ENCODE measurements at regions not wholly inside any gene's neighbourhood (a gene's known extent, or its start where the extent isn't known, plus 50 kb on each side); places are given as distances from the start of the nearest gene placed in this dataset.
"Not testable (repeated sequence)": the region's sequence is repeated elsewhere in the genome, so short reads cannot be mapped to it uniquely, and the experiment has no call there.

DNA sequence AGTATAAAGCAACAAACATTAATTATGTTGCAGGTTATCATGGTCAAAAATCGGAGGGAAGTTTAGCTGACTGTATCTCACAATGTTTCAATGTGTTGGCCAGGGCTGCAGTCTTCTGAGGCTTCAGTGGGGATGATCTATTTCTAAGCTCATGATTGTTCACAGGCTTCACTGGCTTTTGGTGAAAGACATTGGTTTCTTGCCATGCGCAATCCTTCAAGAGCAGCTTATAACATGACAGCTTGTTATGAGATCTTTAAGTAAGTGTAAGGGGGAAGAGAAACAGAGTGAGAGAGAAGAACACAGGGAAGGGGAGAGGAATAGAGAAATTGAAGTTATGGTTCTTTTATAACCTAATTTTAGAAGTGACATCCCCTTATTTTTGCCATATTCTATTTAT, 385.9 kb upstream of the CHD1 start:
- no peak for DNase-seq (ENCODE audit: low read depth)

DNA sequence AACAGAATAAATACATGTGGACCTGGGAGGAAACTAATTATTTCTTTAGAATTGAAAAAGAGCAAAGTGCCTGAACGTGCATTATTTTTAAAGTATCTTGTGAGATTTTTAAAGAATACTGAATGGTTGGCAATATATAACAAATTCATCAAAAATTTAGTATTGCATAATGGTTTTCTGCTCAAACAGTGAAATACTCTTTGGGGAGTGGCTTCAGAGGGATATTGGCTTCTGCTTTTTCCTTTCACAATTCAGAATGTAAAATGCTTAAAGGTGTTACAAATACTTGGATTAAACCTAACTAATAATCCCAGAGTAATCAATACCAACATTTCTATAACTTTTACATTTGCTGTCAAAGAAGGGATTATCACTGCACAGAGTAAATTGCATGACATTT, 379.3 kb upstream of the CHD1 start:
- DNase-seq (ENCODE audit: low read depth): no peak

DNA sequence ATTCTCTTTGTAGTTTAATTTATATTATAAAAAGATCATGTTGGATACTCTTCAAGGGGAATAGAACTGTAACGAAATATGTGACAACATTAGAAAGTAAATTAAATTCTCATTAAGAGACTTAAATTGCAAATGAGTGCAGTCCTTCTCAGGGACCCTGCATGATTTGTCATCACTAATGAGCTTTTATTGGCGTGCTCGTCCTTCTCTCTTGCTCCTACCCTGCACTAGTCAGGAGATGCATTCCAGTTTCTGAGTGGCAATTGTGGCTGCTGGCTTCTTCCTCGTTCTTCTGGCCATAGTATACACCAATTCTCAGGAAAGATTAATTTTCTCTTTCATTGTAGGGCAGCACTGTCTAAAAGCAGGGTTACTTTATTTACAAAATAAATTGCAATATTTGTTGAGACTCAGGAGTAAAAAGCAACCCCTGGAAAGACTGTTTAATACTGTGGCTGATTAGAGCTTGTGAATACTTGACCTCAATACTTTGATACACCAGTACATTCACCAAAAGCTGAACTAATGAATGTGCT, 376.3 kb upstream of the CHD1 start:
- no peak for DNase-seq (ENCODE audit: low read depth)

DNA sequence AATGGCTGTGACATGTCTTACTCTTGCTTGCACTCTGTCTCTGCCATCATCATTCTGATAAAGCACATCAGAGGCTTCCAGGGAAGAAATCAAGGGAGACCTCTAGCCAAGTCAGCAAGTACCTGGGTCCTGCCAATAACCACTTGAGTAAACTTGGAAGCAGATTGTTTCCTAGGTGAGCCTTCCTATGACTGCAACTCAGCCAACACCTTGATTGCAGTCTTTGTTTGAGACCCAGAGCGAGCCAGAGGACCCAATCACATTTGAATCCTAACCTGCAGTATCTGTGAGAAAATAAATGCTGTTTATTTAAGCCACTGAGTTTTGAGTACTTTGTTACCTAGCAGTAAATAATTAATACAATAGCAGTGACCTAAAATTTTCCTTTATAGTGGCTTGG, 356.8 kb upstream of the CHD1 start:
- DNase-seq (ENCODE audit: low read depth): no peak

DNA sequence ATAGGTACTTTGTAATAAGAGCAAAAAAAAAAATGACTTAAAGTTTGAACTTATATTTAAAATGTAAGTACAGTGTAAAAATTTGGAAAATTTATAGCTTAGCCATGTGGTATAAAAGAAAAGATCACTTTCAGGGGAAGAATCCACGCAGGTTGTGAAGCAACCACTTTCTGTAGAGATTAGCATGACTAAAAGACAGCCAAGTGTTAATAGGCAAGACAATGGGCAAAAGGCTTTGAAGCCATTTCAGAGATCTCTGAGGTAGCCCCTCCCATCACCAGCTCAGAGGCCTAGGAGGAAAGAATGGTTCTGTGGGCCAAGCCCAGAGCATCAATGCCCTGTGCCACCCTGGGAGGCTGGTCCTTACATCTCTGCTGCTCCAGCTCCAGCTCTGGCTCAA, 346.3 kb upstream of the CHD1 start:
- no peak for DNase-seq (ENCODE audit: low read depth)

DNA sequence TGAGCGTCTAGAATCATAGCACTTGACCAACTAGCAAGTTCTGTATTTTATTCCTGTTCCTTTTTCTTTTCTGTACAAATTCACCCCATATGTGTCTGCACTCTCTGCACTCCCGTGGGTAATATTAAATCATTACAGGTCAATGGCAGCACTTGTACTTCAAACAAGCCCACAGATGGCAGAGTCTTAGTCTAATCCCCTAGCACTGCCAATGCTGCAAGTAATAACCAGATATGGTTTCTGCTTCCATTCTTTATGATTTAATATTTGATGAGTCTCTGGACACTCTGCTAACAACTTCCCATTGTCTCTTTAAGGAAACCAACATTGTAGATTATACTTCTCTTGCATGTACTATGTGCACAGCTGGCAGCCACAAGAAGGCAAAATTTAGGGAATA, 343.8 kb upstream of the CHD1 start:
- no peak for DNase-seq (ENCODE audit: low read depth)

DNA sequence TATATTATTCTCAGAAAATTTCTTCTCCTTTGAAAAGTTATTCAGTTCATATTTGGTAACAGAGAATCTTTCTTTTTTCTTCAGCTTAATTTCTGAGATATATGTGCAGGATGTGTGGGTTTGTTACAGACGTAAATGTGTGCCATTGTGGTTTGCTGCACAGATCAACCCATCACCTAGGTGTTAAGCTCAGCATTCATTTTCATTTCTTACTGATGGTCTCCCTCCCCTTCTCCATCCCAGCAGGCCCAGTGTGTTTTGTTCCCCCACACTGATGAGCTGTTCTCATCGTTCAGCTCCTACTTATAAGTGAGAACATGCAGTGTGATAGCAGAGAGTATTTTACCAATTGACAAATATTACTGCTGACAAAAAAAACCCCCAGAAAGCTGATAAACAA, 330.0 kb upstream of the CHD1 start:
- no peak for DNase-seq (ENCODE audit: low read depth)

DNA sequence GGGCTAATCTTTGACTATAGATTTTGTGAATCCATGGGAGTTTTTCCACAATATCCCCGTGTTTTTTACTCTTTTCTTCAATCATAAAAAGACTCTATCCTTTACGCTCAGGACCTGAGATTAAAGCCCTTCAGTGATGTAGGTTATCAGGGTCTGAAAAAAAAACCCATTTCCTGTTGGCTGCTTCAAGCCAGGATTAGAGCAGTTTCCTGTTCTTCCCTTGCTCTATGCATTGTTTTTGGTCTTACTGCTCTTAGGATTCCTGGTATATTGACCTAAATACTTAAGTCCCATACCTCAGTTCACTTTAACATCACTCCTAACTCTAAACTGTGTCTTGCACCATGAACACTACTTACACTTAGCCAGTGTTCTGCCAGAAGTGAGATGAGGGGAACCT, 319.3 kb upstream of the CHD1 start:
- no peak for DNase-seq (ENCODE audit: low read depth)

DNA sequence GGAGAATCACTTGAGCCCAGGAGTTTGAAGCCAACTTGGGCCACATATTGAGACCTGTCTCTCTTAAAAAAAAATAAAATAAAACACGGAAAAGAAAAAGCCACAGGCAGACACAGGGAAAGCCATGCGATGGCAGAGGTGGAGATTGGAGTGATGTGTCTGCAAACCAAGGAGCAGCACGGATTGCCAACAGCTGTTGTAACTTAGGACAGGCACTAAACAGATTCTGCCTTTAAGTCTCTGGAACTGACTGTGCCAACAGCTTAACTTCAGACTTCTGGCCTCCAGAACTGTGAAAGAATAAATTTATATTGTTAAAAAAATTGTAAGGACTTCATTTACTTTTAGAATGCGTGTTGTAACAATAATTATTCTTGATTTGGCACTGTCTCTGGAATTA, 318.5 kb upstream of the CHD1 start:
- no peak for DNase-seq (ENCODE audit: low read depth)

DNA sequence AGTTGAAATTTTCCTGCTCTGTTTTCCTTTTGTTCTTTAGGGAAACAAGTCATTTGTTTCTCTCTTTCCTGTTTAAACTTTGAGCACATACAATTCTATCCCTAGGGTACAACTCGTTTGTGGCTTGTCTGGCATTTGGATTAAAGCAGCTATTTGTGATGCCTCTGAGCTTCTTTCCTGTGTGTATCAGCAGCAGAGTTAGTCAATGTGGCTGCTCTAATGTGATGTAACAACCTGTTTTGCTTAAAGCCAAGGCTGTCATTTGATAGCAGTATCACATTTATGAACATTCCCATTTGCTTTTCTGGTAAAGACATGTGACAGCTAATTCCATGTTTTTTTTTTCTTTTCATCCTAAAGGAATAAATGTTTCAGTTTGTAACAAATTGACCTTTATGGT, 314.3 kb upstream of the CHD1 start:
- no peak for DNase-seq (ENCODE audit: low read depth)

DNA sequence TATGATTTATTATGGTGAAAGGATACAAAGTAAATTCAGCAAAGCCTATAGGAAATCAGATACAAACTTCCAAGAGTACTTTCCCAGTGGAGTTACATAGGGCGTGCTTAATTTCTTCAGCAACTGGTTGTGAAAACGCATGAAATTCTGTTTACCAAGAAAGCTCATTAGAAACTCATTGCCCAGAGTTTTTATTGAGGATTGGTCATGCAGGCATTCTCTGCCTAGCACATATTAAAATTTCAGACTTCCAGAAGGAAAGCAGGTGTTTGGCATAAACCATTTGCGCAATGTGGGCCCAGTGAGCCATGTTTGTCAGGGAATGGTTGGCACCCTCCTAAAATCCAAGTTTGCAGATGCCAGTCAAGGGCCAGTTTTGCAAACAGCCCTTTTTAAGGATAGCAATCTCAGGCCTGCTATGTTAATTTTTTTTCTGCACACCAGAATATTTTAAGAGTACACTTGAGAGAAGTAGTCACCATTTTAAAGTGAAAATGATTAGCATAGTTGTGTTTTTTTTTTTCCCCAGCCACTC, 311.1 kb upstream of the CHD1 start:
- no peak for DNase-seq (ENCODE audit: low read depth)

DNA sequence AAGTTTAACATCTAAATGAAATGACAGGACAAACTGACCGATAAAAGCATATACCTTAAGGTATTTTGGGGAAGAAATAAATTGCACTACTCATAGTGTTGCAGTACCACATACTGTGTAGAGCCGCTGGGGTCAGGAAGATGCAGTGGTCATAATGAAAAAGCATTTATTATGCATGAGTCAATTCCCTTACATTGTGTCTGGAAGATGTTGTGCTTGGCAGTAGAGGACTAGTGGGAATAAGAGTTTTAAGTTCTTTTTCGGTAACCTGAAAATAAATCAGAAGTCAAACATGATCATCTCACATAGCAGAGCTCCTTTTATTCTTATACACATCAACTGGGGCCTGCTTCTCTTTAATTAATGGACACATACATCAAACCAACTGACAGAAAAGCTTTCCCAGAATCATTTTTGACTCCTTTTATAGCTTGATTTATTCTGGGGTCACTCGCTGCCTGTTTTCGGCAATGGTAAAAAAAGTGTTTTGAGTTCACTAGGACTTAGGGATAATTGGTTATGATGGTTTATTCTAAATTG, 262.5 kb upstream of the CHD1 start:
- DNase-seq (ENCODE audit: low read depth): no peak

DNA sequence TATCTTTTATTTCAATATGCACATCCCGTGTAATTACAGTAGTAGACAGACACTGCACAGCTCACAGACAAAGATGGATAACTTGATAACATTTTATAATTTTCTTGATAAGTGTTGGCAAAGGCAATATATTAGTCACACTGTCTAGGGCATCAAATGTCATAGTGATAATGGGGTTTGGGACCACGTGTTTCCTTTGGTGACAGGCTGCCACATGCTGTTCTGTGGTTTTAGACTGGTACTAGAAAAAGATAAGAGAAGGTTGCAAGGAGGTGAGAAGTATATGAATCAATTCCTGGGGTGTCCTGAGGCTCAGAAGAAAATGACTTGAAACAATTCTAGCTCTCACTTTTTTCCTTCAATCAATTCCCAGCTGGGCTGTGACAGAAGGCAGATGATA, 258.8 kb upstream of the CHD1 start:
- DNase-seq (ENCODE audit: low read depth): no peak

DNA sequence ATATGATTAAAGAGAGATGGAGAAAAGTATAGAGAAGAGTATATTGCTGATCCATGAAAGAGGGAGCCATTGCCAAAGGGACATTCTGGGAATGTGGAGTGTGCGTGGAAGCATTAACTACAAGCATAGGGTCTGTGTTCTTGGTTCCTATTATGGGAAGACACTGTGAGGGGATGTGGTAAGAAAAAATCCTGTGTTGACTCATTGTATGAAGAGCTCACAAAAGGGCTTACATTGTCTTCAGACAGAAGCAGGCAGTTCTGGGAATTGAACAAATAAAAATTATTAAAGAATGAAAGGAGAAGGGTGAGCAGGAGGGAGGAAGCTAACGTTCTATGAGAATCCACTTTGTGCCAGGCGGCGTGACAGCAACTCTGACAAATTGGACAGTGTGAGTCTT, 250.4 kb upstream of the CHD1 start:
- no peak for DNase-seq (ENCODE audit: low read depth)

DNA sequence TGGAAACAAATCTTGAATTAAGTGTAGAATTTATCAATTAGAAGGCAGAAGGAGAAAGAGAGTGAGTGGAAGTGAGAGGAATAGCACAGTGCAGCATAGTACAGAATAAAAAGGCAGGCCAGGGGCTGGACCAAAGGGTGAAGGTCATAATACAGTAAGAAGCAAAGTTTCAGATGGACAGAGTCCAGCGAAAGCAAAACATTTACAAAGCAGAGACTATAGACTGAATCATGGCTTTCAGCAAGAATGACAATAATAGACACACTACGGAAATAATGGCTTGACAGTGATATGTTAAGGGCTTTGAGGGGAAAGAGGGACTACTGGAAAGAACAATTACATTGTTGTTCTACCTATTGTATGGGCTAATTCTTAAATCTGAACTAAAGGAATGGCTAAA, 249.0 kb upstream of the CHD1 start:
- no peak for DNase-seq (ENCODE audit: low read depth)

DNA sequence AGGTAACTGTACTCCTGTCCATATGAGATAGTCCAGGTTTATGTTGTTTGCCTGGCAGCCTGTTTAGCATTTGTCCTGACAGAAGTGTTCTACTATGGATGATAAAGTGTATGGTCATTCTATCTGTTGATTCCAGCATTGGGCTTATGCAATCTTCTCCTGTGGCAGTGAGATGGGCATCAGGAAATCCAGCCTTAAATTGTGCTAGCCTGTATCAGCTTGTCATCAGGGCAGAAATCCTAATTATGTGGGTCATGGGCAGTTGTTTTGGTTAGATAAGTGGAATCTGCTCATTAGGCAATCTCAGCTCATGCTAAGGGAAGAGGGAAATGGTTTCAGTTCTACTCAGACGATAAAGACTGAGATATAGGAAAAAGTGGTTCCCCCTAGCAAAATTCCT, 247.4 kb upstream of the CHD1 start:
- DNase-seq (ENCODE audit: low read depth): no peak

DNA sequence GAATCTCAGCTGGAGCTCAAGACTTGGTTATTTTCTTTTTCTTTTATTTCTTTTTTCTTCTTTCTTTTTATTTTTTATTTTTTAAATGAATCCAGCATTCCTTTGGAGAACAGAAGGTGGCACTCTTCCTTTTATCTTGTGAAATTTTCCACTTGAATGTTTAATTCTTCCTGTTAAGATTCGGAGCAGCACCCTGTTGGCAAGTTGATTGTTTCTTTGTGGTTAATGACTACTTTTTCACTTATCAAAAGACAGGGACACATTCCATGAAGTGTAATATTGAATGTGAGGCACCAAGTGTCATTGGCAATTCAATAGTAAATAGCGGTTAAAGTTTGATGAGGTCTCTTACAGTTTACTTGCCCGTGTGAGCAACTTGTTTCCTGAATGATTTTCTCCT, 240.5 kb upstream of the CHD1 start:
- DNase-seq (ENCODE audit: low read depth): no peak

DNA sequence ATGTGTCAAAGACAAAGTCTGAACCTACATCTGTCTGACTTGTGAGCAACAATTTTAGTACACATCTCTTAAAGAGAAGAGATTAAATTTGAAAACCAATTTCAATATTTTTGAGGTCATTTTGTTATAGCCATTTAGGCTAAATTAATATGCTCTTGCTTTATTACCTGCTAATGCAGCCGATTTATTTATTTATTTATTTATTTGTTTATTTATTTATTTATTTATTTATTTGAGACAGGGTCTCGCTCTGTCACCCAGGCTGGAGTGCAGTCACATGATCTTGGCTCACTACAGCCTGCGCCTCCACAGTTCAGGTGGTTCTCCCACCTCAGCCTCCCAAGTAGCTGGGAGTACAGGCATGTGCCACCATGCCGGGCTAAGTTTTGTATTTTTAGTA, 232.7 kb upstream of the CHD1 start:
- DNase-seq (ENCODE audit: low read depth): not testable (repeated sequence)

DNA sequence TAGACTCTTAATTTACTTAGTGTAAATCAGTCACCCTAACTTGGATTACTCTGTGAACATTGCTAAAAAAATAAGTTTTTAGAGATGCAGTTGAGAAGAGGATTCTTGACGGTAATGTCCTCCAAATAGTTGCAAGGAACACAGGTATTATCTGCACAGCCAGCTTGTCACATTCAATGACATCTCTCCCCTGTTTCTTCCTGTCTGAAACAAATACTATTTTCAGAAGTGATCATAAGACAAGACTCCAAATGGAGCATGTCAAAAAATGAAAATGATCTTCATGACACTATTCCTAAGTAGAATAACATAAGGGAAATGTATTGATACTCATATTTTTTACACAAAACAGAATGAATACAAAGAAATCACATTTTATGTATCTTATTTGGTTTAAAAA, 227.9 kb upstream of the CHD1 start:
- no peak for DNase-seq (ENCODE audit: low read depth)

DNA sequence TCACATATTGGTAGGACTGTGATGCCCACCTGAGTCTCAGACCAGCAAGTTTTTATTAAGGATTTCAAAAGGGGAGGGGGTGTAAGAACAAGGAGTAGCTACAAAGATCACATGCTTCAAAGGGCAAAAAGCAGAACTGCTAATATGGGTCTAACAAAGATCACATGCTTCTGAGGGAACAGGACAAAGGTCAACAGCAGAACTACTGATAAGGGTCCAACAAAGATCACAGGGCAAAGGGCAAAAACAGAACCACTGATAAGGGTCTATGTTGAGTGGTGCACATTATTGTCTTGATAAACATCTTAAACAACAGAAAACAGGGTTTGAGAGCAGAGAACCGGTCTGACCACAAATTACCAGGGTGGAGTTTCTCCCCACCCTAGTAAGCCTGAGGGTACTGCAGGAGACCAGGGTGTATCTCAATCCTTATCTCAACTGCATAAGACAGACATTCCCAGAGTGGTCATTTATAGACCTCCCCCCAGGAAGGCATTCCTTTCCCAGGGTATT, 214.5 kb upstream of the CHD1 start:
- not testable (repeated sequence) for DNase-seq (ENCODE audit: low read depth)

DNA sequence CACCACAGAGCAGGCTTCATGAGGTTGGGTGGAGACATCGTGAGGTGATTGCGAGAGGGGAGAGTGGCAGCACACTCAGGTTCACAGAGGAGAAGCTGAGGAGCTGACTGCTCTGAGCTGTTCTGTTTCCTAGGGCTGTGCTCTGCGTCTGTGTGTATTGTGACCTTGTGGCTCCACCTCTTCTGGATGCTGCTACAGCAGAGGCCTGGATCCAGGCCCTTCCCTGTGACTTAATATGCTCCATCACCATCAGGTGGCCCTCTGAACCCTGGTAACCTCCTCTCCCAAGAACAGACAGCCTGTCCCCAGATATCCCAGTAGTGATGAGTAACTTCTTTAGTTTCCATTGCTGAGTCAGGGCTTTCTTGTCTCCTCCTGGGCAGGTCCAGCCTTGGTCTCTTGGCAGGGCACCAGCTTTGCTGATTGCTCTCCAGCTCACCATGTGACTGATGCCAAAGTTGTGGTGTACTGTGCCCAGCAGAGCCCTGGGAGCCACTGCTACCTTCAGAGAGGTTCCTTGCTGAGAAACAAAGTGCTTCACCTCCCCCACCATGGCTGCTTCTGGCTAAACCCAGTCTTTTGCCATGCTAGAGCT, 212.8 kb upstream of the CHD1 start:
- DNase-seq (ENCODE audit: low read depth): no peak

DNA sequence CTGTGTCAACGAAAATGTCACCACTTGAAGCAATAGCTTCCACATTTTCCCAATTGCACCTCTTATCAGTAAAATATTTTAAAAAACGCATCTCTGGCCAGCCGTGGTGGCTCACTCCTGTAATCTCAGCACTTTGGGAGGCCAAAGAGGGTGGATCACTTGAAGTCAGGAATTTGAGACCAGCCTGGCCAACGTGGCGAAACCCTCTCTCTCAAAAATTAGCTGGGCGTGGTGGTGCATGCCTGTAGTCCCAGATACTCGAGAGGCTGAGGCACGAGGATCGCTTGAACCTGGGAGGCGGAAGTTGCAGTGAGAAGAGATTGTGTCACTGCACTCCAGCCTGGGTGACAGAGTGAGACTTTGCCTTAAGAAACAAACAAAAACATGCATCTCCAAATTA, 210.1 kb upstream of the CHD1 start:
- no peak for DNase-seq (ENCODE audit: low read depth)

DNA sequence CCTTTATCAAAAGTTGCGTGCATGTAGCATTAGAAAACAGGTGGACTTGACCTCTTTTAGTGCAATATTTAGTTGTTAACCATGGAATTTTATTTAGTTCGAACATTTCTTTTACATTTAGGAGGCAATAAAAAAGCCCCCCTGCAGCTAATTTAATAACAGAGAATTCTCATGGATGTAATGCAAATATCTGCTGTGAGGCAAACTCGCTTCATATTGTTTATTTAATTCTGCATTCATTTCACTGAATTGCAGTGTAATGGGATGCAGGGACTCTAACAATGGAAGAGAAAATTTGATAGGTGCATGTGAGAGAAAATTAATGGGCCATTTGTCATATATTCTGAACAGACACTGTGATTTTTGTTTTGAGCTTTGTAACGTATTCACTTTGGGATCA, 205.1 kb upstream of the CHD1 start:
- no peak for DNase-seq (ENCODE audit: low read depth)

Data from T follicular helper cell (primary cell).